Fibroblast of lung (primary cell): ENCODE measurements at regions not wholly inside any gene's neighbourhood (a gene's known extent, or its start where the extent isn't known, plus 50 kb on each side); places are given as distances from the start of the nearest gene placed in this dataset.

Source experiments
- DNase-seq, 2 donors: peaks; one replicate each; pipeline versions ENCODE4 v3.0.0 to v3.0.0-alpha.2; 2010; ENCODE audit warnings: low read depth in 2 of 2
- H2AFZ ChIP-seq: 2 replicates; pipeline ENCODE4 v1.5.1; 2012; ENCODE audit warnings: low read length, control low read depth, inconsistent platforms
- H3K27ac ChIP-seq: 2 replicates; pipeline ENCODE4 v1.5.1; 2011; ENCODE audit warnings: low read length, control low read depth; ENCODE audit not compliant: insufficient read depth
- H3K27me3 ChIP-seq: 2 replicates; pipeline ENCODE4 v1.5.1; 2011; ENCODE audit warnings: mild to moderate bottlenecking, low read length; ENCODE audit not compliant: control insufficient read depth, insufficient read depth
- H3K36me3 ChIP-seq: 2 replicates; pipeline ENCODE4 v1.5.1; 2011; ENCODE audit warnings: low read length; ENCODE audit not compliant: control insufficient read depth, insufficient read depth
- H3K4me1 ChIP-seq: 2 replicates; pipeline ENCODE4 v1.5.1; 2011; ENCODE audit warnings: low read length; ENCODE audit not compliant: control insufficient read depth, insufficient read depth; ENCODE audit errors: extremely low read depth
- H3K4me2 ChIP-seq: 2 replicates; pipeline ENCODE4 v1.5.1; 2011; ENCODE audit warnings: low read length, control low read depth; ENCODE audit not compliant: insufficient read depth; ENCODE audit errors: extremely low read depth
- H3K4me3 ChIP-seq, 4 experiments: fragments of 200-600 bp in 1 of 4; sonication (generic) in 1 of 4; replicated peaks in 1 of 4; 2 replicates each; pipeline ENCODE4 v1.5.1; 2011 to 2016; ENCODE audit warnings: low read length in 4 of 4, low read depth in 3 of 4, mild to moderate bottlenecking in 3 of 4, control low read depth in 2 of 4, inconsistent platforms in 1 of 4, mixed read lengths in 1 of 4; ENCODE audit not compliant: insufficient read depth in 1 of 4; ENCODE audit errors: control extremely low read depth in 1 of 4
- H3K79me2 ChIP-seq: 2 replicates; pipeline ENCODE4 v1.5.1; 2012; ENCODE audit warnings: mild to moderate bottlenecking, low read length, inconsistent platforms; ENCODE audit not compliant: control insufficient read depth, insufficient read depth
- H3K9ac ChIP-seq: 2 replicates; pipeline ENCODE4 v1.5.1; 2011; ENCODE audit warnings: mild to moderate bottlenecking, low read length, control low read depth; ENCODE audit not compliant: insufficient read depth
- H3K9me3 ChIP-seq: 2 replicates; pipeline ENCODE4 v1.5.1; 2012; ENCODE audit warnings: low read depth, low read length; ENCODE audit not compliant: control insufficient read depth, insufficient read depth
- H4K20me1 ChIP-seq: 2 replicates; pipeline ENCODE4 v1.5.1; 2011; ENCODE audit warnings: low read length; ENCODE audit not compliant: control insufficient read depth, insufficient read depth; ENCODE audit errors: extremely low read depth
- EZH2 ChIP-seq: IDR thresholded peaks from 2 replicates; pipeline ENCODE4 v1.5.1; 2012; ENCODE audit warnings: low read length, control low read depth, mild to moderate bottlenecking; ENCODE audit errors: missing control alignments
- TF ChIP-seq, protein P1 (sequence below), 2 donors: IDR thresholded peaks in 1 of 2; conservative IDR thresholded peaks in 1 of 2; 1 replicate in 1 of 2; 2 replicates in 1 of 2; pipeline ENCODE4 v1.5.1; 2011 to 2012; ENCODE audit warnings: low read length in 2 of 2, control low read depth in 1 of 2, inconsistent platforms in 1 of 2, low read depth in 1 of 2, mild to moderate bottlenecking in 1 of 2

DNA sequence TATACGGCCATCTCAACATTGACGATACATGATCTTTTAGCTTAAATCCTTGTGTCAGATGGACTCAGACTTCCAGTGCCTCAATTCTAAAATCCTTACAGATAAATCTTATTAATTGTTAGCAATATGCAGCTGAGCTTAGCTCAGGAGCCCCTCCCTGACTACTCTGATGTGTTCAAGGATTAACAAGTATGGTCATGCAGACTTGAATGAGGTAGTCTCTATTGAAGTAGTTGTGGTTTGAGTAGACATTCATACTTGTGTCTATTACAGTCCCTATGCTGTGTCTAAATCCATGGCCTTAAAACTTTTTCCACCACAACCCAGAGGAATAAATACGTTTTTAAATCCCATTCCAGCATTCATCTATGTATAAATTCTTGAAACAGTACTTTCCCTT is 119.5 kb downstream of the NUP35 start:
- no peaks in the 10 kb centered on the region for H3K36me3 ChIP-seq
- no peaks in the 10 kb centered on the region for H3K79me2 ChIP-seq
- no peaks in the 10 kb centered on the region for H3K9me3 ChIP-seq
- H3K4me2 ChIP-seq: no peak overlapping the region
- H3K4me3 ChIP-seq: no peak overlapping the region
- H2AFZ ChIP-seq: no peak overlapping the region
- DNase-seq: no peak
- H3K27me3 ChIP-seq: no peaks in the 10 kb centered on the region
- TF ChIP-seq EZH2: no peak
- TF ChIP-seq, protein P1, sequence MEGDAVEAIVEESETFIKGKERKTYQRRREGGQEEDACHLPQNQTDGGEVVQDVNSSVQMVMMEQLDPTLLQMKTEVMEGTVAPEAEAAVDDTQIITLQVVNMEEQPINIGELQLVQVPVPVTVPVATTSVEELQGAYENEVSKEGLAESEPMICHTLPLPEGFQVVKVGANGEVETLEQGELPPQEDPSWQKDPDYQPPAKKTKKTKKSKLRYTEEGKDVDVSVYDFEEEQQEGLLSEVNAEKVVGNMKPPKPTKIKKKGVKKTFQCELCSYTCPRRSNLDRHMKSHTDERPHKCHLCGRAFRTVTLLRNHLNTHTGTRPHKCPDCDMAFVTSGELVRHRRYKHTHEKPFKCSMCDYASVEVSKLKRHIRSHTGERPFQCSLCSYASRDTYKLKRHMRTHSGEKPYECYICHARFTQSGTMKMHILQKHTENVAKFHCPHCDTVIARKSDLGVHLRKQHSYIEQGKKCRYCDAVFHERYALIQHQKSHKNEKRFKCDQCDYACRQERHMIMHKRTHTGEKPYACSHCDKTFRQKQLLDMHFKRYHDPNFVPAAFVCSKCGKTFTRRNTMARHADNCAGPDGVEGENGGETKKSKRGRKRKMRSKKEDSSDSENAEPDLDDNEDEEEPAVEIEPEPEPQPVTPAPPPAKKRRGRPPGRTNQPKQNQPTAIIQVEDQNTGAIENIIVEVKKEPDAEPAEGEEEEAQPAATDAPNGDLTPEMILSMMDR (conservative IDR thresholded peaks at IDR 0.05 in 1 of 2, IDR thresholded peaks at IDR 0.05 in 1 of 2; ENCODE audit: low read depth in 1 of 2, low read length in 2 of 2): no peak
- H3K27ac ChIP-seq: no peak overlapping the region
- no peak overlapping the region for H3K9ac ChIP-seq
- H4K20me1 ChIP-seq: no peaks in the 10 kb centered on the region
- H3K4me1 ChIP-seq: no peaks in the 10 kb centered on the region

DNA sequence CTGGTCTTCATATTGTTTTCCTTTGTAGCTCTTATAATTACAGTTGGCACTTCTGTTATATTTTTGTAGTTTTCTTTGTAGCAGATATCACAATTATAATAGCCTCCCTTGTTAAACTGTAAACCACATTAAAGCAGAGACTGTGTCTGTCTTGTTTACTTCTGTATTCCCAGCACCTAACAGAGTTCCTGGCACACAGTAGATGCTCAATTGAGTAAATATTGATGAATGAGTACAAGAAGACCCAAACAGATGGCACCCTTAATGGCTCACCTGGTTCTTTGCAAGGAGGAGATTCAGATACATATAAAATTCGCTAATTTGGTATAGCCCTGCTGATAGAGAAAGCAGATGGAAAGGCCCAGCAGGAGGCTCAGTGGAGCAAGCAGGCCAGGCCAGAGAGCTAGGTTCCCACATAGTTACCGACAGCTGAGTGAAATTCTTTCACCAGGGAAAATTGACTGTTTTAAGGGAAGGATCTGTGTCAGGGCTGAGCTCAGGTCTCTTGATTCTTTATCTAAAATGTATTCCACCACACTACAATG is 120.1 kb downstream of the NUP35 start:
- H3K27me3 ChIP-seq: no peaks in the 10 kb centered on the region
- no peak overlapping the region for H3K4me3 ChIP-seq
- H4K20me1 ChIP-seq: no peaks in the 10 kb centered on the region
- no peak overlapping the region for H3K4me2 ChIP-seq
- TF ChIP-seq, protein P1 (conservative IDR thresholded peaks at IDR 0.05 in 1 of 2, IDR thresholded peaks at IDR 0.05 in 1 of 2; ENCODE audit: low read depth in 1 of 2, low read length in 2 of 2): no peak
- no peak for DNase-seq
- H3K9ac ChIP-seq: no peak overlapping the region
- no peaks in the 10 kb centered on the region for H3K9me3 ChIP-seq
- H3K4me1 ChIP-seq: no peaks in the 10 kb centered on the region
- H3K27ac ChIP-seq: no peak overlapping the region
- no peak overlapping the region for H2AFZ ChIP-seq
- H3K36me3 ChIP-seq: no peaks in the 10 kb centered on the region
- no peaks in the 10 kb centered on the region for H3K79me2 ChIP-seq

DNA sequence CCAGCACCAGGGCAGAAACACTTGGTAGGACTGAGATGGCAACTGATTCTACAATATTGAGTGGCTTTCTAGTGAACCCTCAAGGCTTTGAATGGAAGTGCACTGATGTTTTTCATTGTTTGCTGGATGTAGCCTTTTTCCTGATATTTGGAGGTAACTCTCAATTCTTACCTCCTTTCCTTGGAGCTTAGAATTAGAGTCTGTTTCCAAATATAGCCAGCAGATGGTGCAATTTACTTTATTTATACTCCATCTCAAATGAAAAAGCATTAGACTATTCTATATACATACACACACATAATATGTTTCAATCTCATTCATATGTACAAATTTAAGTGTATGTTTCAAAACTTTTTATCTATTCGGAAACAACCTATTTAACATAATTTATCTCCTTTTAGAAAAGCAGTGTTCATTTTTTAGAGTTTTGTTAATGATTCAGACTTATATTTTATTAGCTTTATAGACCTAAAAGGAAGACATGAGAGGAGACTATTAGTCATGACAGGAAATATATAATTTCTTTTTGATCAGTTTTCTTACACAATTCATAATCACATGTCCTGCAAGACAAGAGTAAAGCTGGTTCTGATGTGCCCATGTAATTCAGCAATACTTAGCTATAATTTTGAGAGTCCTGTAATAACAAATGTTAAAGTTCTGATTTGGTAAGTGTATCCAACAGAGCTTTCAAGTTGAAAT is 124.8 kb downstream of the NUP35 start:
- Histone ChIP-seq H3K4me2 (no peak overlapping the region), H3K4me3 (no peak overlapping the region), H3K79me2 (no peaks in the 10 kb centered on the region), H3K9ac (no peak overlapping the region), H4K20me1 (no peaks in the 10 kb centered on the region), H3K4me1 (no peaks in the 10 kb centered on the region), H3K36me3 (no peaks in the 10 kb centered on the region), H3K27ac (no peak overlapping the region), H3K27me3 (no peaks in the 10 kb centered on the region), H3K9me3 (no peaks in the 10 kb centered on the region), H2AFZ (no peak overlapping the region)
- peak; percentile 16 to 50 for DNase-seq
- TF ChIP-seq, protein P1 (conservative IDR thresholded peaks at IDR 0.05 in 1 of 2, IDR thresholded peaks at IDR 0.05 in 1 of 2; ENCODE audit: low read depth in 1 of 2, low read length in 2 of 2): peak in 1 of 2 donors; percentile 46
- TF ChIP-seq EZH2: no peak
